A673 (cell line): ENCODE measurements at regions not wholly inside any gene's neighbourhood (a gene's known extent, or its start where the extent isn't known, plus 50 kb on each side); places are given as distances from the start of the nearest gene placed in this dataset.

Source experiments
- EZH2 ChIP-seq: fragments of 200-600 bp; sonication (generic); IDR thresholded peaks from 2 replicates; pipeline ENCODE4 v1.6.1; 2017; ENCODE audit warnings: borderline replicate concordance, low read depth, mild to moderate bottlenecking, mixed read lengths, antibody characterized with exemption, low read length; ENCODE audit not compliant: poor library complexity, severe bottlenecking
- TF ChIP-seq, protein P1 (sequence below): fragments of 300-800, 200-600 bp; sonication (generic); conservative IDR thresholded peaks from 2 replicates; pipeline ENCODE4 v1.5.1; 2017; ENCODE audit warnings: low read depth, mild to moderate bottlenecking, antibody characterized with exemption, low read length, moderate library complexity, mixed read lengths

DNA sequence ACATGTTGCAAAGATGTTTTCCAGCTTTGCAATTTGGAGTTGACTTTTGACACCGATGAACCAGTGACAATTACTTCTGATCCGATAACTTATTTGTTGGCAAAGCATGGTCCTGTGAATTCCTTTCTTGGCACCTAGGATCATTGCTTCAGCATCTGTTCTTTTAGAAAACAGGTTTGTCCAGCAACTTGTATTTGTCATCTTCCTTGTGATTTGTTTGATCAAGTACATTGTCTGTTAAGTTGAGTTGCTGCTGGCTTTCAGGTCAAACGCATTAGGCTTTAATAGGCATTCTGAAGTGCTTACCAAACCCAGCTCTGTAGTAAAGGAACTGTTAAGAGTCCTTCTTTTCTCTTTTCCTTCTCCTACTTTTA is 192.4 kb upstream of the ZNF217 start:
- TF ChIP-seq, protein P1, sequence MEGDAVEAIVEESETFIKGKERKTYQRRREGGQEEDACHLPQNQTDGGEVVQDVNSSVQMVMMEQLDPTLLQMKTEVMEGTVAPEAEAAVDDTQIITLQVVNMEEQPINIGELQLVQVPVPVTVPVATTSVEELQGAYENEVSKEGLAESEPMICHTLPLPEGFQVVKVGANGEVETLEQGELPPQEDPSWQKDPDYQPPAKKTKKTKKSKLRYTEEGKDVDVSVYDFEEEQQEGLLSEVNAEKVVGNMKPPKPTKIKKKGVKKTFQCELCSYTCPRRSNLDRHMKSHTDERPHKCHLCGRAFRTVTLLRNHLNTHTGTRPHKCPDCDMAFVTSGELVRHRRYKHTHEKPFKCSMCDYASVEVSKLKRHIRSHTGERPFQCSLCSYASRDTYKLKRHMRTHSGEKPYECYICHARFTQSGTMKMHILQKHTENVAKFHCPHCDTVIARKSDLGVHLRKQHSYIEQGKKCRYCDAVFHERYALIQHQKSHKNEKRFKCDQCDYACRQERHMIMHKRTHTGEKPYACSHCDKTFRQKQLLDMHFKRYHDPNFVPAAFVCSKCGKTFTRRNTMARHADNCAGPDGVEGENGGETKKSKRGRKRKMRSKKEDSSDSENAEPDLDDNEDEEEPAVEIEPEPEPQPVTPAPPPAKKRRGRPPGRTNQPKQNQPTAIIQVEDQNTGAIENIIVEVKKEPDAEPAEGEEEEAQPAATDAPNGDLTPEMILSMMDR, result no peak
- no peak for TF ChIP-seq EZH2
